Fibroblast of pulmonary artery (primary cell): ENCODE measurements at regions not wholly inside any gene's neighbourhood (a gene's known extent, or its start where the extent isn't known, plus 50 kb on each side); places are given as distances from the start of the nearest gene placed in this dataset.

Experiments used
- DNase-seq: peaks from one replicate; pipeline ENCODE4 v3.0.0-alpha.2; 2010; ENCODE audit warnings: low read depth
- H3K4me3 ChIP-seq: replicated peaks from 2 replicates; pipeline ENCODE4 v1.5.1; 2011; ENCODE audit warnings: low read depth, mild to moderate bottlenecking, control low read depth, low read length, moderate library complexity
- CTCF ChIP-seq: IDR thresholded peaks from 2 replicates; pipeline ENCODE4 v1.5.1; 2011; ENCODE audit warnings: mild to moderate bottlenecking, control low read depth, low read length, inconsistent platforms; ENCODE audit errors: missing control alignments

- no peak for DNase-seq
- H3K4me3 ChIP-seq = no peak overlapping the region
- TF ChIP-seq CTCF = no peak
Measured at GRCh38 chr3:168747697-168748096, 652.0 kb upstream of the GOLIM4 start.

- TF ChIP-seq CTCF = no peak
- no peak overlapping the region for H3K4me3 ChIP-seq
- DNase-seq = no peak
Measured at GRCh38 chr3:168738527-168739325, 643.0 kb upstream of the GOLIM4 start.

GRCh38 chr3:168736202-168736601 lies 640.5 kb upstream of the GOLIM4 start:
- no peak overlapping the region for H3K4me3 ChIP-seq
- no peak for DNase-seq
- TF ChIP-seq CTCF = no peak

GRCh38 chr3:168730073-168730472 lies 634.3 kb upstream of the GOLIM4 start:
- TF ChIP-seq CTCF = no peak
- no peak for DNase-seq
- no peak overlapping the region for H3K4me3 ChIP-seq

- DNase-seq = no peak
- H3K4me3 ChIP-seq = no peak overlapping the region
- TF ChIP-seq CTCF = no peak
Measured at GRCh38 chr3:168722091-168722490, 626.4 kb upstream of the GOLIM4 start.

GRCh38 chr3:168714609-168715240 lies 619.0 kb upstream of the GOLIM4 start:
- no peak overlapping the region for H3K4me3 ChIP-seq
- no peak for TF ChIP-seq CTCF
- DNase-seq = no peak

GRCh38 chr3:168709073-168709472 lies 613.3 kb upstream of the GOLIM4 start:
- DNase-seq = no peak
- TF ChIP-seq CTCF = no peak
- H3K4me3 ChIP-seq = no peak overlapping the region
